ENCODE measurements at regions not wholly inside any gene's neighbourhood (a gene's known extent, or its start where the extent isn't known, plus 50 kb on each side); places are given as distances from the start of the nearest gene placed in this dataset.

- DNase-seq, result no peak
These were observed 410.5 kb downstream of the CTTN start for GRCh38 chr11:70808686-70809375.

DNA sequence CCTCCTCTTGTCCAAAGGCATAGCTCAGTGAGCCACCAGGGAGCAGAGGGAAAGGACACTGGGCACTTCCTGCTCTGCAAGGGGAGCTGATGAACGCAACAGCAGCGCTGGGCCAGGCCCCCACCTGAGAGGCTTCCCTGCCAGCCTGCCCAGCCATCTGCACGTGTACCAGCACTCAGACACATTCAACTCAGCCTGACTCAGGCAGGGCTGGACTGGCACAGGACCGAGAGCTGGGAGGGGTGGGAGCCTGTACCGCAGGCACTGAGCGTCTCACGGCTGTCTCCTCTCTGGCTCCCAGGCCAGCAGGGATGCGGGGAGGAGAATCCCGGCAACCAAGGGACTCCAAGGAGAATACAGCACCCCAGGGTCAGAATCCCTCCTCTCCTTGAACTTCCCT is 411.8 kb downstream of the CTTN start:
- no peak for DNase-seq

- no peak for DNase-seq
These were observed 412.4 kb downstream of the CTTN start for GRCh38 chr11:70810681-70811080.

- DNase-seq, result no peak
These were observed 413.2 kb downstream of the CTTN start for GRCh38 chr11:70811483-70811882.

- no peak for DNase-seq
These were observed 413.6 kb downstream of the CTTN start for GRCh38 chr11:70811915-70812314.

- no peak for DNase-seq
These were observed 414.1 kb downstream of the CTTN start for GRCh38 chr11:70812472-70812871.

DNA sequence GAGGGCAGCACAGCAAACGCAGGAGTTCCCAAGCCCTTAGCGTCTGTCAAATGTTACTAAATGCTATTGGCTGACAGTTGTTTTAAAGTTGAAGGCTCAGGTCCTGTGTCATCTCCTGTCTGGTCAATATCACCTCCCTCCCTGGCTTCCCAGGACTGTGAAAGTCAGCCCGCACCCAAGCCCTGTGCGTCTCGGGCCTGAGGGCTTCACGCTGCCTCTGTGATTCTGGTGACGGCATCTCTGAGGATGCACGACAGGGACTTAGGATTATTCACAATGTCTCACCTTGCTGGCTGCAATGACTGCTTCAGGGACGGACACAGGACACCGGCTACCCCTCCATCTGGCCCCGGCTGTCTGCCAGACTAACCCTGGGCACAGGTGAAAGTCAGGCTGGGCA is 415.3 kb downstream of the CTTN start:
- no peak for DNase-seq

- no peak for DNase-seq
These were observed 417.1 kb downstream of the CTTN start for GRCh38 chr11:70815485-70815832.

DNA sequence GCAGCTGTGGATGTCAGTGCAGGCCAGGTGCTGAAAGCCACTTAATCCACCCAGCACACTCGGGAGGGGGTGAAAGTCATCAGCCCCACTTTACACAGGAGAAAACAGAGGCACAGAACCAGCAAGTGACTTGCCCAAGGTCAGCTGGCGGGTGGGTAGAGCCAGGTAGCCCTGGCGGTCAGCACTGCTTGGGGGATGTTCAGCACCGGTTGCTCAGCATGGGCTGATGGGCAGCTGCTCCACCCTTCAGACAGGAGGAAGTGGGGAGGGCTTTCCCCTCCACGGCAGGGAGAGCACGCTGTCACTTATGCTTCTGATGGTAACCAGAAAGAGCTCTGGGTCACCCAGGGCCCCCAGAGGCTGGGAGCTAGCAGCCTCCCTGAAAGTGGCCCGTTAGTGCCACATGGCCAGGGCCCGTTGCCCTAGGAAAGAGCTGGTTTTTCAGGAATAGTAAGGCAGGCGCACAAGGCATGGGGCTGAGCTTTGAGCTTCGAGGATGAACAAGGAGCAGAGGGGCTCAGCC is 417.9 kb downstream of the CTTN start:
- DNase-seq, result no peak

DNA sequence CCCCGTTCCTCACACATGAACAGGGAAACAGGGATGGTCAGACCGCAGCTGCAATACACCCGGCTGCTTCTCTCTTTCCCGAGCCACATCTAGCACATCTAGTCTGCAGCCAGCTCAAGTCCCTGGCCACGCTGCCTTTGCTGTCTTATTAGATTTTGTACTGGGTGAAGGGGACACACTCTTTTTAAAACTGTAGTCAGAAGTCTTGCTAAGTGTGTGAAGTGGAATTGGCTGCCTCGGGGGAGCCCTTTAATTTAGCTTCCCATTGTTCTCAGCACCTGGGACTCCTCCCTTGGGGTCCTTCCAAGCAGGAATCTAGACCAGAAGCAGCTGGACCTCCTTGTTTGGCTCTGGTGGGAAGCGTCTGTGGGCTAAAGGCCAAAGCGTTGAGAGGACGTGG is 420.0 kb downstream of the CTTN start:
- DNase-seq, result peak; percentile 78

DNA sequence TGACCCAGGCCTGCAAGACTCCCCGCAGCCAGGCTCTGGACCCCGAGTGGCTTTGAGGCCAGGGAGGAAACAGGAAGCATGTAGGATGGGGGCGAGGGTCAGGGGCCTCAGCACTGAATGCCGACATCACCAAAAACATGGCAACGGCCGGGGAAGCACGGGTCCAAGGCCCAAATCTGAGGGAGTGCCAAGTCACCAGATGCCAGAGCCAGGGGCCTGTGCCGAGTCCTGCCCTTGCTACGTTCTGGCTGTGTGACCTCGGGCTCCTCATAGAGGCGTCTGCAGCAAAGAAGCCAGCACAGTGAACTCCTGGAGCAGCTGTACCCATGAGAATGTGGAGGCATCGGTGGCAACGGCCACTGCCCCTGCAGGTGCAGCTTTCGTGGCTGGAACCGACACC is 420.7 kb downstream of the CTTN start:
- DNase-seq, result no peak

DNA sequence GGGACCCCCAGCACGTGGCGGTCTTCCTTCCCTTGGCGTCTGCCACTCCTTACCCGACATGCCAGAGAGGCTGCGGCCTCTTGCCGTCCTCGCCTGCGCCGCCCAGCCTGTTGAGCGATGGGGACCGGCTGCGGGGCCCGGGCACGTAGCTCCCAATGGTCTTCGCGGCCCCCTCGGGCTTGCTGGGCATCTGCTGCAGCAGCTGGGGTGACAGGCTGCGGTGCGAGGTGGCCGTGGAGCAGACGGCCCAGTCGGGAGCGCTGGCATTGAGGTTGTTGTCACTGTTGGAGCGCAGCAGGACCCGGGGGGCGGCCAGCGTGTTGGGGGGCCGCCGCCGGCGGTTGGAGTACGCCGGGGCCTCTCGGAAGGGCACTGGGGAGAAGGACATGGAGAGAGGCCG is 422.0 kb downstream of the CTTN start:
- no peak for DNase-seq

DNA sequence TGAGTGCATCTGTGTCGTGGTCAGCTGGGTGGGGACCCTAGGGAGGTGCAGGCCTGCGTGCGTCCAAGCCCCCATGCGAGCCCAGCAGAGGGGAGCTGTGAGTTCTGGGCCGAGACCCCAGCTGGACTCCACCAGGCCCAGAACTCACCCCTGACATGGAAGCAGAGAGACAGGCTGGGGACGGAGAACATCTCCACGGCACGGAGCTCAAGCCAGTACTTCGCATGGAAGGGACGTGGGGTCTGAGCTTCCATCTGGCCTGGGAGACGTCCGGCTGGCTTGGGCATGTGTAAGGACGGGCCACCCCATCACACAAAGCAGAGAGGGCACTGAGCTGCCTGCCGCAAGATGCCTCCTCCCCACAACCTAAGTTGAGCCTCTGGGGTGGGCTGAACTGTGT is 422.4 kb downstream of the CTTN start:
- no peak for DNase-seq

DNA sequence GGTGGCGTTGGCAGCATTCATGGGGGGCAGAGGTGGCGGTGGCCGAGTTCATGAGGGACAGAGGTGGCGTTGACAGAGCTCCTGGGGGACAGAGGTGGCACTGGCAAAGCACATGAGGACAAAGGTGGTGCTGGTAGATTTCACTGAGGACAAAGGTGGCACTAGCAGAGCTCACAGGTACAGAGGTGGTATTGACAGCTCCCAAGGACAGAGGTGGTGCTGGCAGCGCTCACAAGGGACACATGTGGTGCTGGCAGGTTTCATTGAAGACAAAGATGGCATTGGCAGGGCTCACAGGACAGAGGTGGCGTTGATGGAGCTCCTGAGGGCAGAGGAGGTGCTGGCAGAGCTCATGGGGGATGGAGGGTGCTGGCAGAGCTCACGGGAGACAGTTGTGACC is 425.4 kb downstream of the CTTN start:
- DNase-seq, result no peak

- DNase-seq, result peak; percentile 26
These were observed 426.4 kb downstream of the CTTN start for GRCh38 chr11:70824605-70825245.

DNA sequence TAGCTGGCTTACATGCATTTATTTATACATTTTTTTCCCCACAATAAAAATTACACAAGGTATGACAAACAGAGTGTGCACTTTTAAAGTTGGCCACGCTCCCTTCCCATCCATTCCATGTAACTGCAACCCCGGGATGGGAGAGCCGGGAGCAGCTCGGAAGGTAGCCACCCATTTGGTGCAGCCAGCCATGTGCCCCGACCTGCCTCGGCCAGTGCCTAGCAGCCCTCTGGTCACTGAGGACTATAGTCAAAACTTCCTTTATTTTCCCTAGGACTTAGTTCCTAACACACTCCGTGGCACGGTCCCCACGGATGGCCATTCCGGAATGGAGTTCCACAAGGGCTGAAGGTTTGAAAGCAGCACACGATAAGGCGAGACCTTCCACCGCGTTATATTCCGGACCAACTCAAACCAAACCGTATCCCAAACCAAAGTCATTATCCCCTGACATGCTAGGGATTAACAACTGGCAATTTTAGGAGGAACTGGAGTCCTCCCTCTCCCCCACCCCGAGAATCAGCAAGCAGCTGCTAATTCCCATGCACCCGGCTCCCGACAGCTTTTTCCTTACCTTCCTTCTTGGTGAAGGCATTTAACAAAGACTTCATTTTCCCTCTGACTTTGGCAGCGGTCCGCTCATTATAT is 426.4 kb downstream of the SHANK2 start:
- DNase-seq, result peak; percentile 84

DNA sequence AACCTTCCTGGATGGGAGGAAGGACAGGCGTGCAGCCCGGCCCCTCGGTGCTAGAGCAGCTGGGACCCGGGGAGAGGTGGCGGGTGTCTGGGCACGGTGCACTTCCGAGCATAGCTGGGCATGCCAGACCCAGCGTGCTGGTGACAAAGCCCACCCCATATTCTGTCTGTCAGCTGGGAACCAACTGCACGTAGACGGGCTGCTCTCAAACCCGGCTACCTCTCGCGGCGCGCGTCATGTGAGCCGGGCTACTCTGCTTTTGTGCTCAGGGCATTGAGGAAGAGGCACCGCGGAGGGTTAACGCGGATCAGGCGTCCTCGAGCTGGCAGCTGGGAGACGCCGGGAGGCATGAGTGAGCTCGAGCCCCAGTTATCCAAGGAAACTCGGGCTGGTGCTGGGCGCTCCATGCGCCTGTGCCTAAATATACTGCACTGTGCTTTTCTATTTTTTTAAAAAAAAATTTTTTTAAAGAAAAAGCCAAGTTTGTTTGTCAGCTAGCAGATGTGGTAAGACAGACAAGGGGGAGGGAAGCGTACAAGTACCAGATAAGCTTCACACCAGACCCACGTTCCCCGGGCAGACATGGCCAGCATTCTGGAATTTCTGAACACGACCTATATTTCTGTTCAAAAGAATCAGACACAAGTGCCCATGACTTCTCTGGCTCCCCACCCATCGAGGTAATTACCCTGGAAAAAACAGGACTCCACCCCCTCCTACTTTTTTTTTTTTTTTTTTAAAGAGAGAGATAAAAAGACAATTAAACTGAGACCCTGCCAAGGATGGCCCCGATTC is 425.6 kb downstream of the SHANK2 start:
- peak; percentile 92 for DNase-seq

DNA sequence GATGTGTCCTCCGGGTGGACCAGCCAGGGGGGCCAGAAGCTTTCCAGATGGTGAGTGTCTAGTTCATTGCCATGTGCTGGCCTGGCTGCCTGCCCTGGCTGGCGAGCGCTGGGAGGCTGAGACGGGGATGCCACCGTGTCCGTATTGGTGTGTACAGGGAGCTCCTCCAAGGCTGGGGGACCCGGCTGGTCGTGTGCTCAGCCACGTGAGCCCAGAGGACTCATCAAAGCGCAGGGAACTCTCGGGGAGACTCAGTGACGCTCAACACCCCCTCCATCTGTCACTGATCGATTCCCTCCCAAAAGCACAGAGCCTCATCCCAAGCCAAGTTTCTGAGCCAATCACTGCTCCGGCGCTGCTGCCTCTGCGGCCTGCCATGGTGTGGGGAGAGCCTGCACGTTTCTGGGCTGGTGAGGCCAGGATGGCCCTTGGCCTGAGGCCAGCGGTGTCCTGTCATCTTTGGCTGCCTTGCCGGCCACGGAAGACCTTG is 423.7 kb downstream of the SHANK2 start:
- peak; percentile 39 for DNase-seq

GRCh38 chr11:70829134-70829885 is 423.1 kb downstream of the SHANK2 start:
- DNase-seq, result no peak

DNA sequence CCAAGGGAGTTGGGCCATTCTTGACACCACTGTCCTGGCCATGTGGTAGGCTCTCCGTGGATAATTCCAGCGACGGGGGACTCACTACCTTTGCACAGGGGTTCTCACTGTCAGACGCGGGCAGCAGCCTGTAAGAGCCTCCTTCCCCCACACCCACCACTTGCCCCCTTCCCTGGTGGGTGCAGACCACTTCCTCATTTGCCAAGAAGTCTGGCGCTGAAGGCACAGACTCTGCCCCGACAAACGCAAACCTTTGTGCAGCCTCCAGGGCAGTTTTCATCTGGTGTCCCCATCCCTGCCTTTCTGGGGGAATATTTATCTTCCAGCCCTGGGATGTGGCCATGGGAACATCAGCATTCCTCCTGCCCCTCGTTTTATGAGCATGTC is 422.5 kb downstream of the SHANK2 start:
- no peak for DNase-seq

- DNase-seq, result no peak
These were observed 419.4 kb downstream of the SHANK2 start for GRCh38 chr11:70833011-70833410.

DNA sequence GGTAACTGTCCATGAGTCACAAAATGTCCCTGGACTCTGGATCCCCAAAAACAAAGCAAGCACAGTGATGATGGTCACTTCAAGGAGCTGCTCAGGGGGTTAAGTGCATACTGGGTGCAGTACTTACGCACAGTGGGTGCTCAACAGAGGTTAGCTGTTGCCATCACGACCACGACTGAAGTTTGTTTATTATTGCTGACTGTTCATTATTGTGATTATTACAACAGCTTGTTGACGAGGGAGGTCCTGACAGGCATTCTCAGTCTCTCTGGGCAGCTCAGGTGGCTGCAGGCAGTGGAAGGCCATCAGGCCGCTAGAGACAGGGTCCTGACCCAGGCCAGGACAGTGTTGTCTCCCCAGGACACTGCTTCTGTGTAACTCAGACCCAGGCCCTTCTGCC is 418.8 kb downstream of the SHANK2 start:
- DNase-seq, result no peak

All from NCI-H1092 treated with DMSO at 0.1 percent for 48 hours (cell line).